ENCODE measurements at regions not wholly inside any gene's neighbourhood (a gene's known extent, or its start where the extent isn't known, plus 50 kb on each side); places are given as distances from the start of the nearest gene placed in this dataset.

DNA sequence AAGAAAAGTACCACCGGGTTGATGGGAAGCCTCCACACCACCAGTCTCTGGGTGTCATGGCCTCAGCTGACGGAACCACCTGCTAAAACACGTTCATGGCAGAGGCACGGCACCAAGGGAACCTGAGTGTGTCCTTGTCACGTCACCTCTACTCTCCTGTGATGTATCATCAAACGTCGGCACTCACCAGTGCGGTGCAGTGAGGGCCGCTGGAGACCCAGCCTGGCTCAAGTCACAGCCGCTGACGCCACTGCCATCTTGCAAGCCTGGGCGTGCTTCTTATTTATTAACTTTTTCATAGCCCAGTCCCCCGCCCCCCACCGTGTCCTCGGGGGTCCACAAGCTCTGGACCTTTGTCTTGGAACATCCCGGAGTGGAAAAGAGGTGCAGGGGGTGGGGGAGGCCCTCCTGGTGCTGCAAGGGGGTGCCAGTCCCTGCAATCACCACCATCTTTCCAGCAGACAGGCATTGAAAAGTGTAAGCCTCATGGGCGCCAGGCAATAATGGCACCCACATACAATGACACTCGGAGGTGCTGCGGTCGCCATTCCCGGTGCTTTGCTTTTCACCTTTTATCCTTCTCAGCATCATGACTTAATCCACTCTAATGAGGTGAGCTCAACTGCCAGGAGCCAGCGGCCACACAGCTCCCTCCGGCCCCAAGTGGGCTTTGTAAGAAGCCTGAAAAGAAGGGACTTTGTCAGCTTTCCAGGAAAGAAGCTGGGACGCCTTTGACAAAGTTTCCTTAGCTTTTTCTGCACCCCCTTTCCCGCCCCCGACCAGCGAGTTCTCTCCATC lies 202.3 kb upstream of the IRX1 start:
- no peak for DNase-seq

DNA sequence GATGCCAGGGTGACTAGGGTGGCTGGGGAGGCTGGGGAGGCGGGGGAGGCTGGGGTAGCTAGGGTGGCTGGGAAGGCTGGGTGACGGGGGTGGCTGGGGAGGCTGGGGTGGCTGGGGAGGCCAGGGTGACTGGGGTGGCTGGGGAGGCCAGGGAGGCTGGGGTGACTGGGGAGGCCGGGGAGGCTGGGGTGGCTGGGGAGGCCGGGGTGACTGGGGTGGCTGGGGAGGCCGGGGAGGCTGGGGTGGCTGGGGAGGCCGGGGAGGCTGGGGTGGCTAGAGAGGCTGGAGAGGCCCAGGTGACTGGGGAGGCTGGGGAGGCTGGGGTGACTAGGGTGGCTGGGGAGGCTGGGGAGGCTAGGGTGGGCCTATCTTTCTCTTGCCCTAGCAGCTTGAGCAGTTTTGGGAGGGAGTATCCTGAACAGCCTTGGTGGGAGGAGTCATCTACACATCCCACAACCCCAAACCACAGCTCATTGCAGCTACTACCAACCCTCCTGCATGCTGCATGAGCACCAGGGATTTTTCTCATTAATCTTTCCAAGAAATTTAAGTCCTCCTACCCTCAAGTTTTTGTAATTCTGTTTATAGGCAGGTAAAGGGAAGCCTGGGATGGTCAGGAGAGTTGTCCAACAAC lies 203.2 kb upstream of the IRX1 start:
- no peak for DNase-seq

DNA sequence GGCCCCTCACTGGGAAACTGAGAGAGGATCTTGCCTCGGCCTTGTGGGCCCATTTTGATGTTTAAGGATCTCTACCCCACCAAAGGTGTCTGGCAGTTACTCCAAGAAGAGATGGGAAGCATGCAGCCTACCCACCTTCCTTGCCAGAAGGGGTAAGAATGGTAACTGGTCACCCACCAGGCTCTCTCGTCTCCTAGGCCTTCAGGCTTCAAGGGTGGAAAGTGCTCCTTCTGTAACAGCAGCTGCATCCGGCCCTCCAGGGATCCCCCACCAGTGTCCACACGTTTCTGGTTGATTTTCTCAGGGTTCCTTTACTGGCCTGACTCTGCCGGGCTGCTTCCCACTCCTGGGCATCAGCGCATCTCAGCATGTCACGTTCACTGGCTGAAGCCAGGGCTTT lies 204.4 kb upstream of the IRX1 start:
- no peak for DNase-seq

DNA sequence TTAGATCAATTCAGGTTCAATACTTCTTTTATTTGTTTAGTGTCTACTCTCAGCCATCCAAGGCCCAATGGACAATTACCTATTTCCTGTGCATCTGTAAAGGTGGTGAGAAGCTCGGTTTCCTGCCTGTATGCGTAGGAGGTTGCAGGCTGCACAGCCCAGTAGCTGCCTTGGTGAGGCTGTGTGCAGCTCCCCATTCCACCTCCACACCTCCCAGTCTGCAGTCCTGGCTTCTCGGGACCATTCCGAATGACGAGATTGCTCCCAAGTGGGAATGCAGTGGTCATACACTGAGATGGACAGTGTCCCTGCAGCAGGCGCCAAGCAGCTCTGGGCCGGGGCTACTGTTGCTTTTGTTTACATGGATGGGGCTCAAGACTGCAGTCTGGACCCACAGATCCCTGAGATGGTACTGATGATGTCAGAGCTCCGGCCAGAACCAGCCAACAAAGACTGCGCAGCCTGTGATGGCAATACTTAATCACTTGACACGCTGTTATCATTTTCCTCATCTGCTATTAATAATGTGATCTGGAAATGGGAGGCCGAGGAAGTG lies 206.1 kb upstream of the IRX1 start:
- DNase-seq, result no peak

DNA sequence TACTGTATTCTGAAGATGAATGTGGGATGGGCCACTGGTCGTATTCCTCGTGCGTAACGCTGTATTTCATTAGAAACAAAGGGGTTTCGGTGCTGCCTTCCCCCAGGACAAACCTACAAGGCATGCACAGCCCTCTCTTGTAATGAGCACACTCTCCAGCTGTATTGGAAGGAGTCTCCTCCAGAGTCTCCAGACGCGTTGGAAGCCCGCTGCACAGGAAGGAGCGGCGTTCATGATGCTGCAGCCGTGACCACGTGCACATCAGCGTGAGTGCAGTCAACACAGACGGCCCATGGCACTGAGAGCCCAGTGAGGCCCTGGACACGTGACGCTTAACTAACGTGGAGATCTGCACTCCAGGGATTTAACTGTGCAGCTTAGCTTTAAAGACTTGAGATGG lies 209.0 kb upstream of the IRX1 start:
- DNase-seq, result no peak

DNA sequence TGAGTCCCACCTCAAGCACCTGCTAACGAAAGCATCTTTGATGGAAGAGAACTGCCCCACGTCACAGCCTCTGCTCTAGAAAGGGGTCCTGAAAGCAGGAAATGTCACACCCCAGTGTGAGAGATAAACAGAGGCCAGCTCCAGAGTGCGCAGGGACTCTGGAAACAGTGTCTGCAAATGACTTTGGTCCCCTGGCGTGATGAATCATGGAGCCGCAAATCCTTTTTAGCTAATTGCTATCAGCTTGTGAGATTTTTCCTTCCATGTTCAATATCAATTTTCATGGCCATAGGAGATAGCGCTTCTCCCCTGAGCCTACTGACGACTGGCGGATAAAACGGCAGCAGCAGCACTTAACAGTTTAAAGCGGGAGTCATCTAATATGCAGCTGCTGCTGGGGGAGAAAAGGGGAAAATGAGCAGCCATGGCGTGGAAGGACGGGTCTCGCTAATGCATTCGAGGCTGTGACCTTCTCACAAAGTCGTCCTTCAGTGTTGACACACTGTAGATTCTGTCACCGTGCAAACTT lies 209.6 kb upstream of the IRX1 start:
- DNase-seq, result no peak

DNA sequence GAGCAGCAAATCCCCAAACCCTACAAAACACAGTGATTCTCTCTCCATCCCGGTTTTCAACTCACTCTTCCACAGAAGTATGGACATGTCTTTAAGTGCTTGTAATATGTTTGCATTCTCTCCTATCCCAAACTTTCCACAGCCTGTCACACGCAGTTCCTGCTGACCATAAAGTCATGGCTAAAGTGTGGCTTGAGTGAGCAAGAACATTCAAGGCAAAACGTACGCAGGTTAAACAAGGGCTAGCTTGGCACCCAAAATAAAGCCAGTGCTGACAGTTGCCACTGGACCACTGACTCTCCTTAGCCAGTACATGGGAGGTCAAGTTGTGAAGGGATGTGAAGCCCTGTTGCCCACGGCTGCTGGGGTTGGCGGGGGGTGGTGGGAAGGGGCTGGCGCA lies 211.1 kb upstream of the IRX1 start:
- no peak for DNase-seq

DNA sequence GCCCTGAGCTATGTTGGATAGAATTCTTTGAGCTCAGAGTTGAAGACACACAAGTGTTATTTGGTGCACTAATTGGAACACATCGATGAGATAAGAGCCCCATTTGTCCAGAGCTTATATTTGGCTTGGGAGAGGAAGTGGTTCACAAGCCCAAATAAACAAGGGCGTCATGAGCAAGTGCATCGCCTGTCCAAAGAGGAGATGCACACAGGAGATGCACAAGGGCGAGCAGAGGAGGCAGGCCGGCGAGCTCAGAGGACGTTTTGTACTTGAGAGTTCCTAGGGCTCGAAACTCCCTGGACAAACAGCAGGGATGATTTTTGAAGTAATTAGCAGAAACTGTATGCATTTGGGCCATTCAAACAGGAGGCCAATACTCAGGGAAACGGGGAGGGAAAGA lies 212.8 kb upstream of the IRX1 start:
- no peak for DNase-seq

DNA sequence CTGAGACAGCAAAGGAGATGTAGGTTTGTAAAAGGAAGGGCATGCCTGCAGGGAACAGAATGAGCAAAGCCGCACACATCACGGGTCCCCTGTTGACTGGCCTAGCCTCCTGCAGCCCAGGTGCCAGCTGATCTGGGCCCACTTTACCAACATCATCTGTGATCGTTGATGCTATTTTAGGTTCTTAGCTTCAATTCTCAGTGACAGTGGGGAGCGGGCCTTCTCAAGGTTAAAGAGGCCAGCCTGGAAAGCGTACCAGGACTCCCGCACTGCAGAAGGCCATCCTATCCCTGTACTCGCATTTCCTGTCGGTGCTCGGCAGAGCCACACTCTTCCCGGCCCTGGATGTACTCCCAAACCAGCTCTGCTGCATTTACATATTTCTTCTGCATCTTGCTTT lies 213.5 kb upstream of the IRX1 start:
- DNase-seq, result no peak

DNA sequence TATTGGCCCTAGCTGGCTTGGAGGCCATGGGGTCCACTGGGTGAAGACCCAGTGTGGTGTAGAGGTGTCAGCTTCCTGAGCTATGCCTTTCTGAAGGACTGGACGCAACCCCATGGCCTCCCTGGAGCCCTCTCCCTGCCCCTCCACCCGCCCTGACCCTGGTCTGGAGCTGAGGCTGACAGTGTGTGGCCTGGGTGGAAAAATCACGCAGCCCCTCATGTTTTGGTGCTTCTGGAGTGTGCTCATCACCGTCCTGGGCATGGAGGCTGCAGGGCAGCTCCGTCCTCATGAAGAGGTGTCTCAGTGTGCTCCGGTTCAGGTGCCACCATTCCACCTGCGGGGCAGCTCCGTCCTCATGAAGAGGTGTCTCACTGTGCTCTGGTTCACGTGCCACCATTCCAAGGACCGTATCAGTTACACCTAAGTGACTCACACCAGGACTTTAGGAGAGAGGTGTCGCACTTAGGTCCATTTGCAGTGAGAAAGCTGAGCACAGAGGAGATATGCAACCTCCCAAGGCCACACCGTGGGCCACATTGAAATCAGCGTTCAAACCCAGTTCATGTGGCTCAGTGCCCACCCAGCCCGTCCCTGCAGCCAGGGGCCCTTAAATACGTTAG lies 214.3 kb upstream of the IRX1 start:
- DNase-seq, result no peak

DNA sequence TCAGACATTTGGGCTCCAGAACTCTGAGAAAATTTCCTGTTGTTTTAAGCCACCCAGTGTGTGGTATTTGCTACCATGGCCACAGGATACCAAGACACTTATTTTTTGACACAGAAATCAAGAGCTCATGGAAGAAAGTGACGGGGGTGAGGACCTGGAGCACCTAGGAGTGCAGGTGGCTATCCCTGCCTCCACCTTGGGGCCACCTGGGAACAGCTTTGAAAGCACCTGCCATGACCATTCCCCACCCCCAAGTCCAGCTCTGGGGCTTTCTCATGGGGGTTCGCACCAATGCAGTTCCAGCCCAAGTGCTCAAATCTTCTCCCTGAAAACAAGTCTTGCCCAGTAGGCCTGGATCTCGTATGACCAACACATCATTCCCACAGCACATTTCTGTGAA lies 214.9 kb upstream of the IRX1 start:
- no peak for DNase-seq

DNA sequence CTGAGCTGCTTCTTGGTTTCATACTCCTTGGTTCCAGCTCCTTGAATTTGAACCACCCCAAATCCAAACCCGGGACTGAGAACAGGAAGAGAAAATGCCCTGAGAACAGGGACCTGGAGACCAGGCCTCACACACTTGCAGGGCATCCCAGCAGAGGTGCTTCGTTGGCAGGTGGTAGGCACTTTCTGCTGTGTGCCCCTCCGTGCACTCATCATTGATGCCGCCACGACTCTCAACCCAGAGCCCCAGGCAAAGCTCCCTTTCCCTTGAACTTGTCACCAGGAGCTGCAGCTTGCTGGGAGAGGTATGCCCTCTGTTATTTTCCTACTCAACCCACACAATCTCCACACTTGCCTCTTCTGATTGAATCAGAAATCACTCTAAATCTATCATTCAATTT lies 217.8 kb upstream of the IRX1 start:
- no peak for DNase-seq

DNA sequence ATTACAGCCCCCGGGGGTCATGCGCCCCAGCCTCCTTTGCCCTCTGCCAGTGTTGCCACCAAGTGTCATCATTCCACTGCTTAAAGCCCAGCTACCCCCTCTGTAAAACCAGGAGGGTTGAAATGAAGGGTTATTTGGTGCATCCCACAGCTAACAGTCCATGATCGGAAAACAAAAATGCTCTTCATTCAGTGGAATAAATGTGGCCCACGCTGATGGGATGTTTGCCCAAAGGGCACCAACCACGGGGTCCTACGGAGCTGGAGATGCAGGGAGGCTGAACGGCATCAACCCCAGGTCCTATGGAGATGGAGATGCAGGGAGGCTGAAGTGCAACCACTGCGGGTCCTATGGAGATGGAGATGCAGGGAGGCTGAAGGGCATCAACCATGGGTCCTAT lies 218.5 kb upstream of the IRX1 start:
- DNase-seq, result no peak

DNA sequence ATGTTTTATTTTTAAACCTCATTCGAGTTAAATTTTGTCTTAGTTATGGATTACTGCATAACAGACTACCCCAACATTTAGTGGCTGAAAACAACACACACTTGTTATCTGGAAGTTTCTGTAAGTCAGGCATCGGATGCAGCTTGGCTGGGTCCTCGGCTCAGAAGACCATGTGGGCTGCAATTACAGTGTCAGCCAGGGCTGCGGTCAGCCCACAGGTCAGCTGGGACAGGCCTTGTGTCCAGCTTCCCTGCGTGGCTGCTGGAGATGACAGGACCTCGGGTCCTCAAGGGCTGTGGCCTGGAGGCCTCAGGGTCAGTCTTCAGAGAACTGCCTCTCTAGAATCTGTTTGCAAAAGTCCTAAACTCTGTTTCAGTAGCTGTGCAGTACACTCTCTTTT lies 219.0 kb upstream of the IRX1 start:
- DNase-seq, result no peak

DNA sequence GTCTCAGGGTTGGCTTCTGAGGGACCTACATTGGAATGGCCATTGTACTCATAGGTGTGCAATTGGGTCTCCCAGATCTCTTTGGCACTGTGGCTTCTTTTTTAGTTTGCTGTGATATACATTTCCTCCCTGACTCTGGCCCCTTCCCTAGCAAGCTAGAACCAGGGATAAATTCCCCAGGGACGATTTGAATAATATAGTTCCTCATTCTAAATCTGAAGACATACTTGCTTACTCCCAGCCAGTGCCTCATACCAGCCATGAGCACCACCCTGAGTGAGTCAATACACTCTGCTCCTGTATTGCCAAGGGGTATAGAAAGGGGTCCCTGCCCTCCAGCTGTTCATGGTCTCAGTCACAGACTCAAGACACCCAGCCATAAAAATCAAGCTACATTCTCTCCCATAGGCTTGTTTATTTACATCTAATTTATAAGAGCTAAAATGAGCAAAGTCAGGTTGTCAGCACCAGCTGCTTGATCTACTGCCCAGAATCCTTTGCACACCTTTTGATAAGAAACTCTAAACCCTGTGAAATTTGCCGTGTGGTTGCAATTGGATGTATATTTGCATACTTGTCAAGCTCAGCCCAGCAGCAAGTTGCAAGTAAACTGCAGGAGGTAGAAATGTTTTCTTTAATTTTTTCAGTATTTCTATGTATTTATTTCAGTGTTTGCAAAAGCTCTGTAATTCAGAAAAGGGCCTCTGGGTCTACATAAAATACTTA lies 219.9 kb upstream of the IRX1 start:
- DNase-seq, result no peak

DNA sequence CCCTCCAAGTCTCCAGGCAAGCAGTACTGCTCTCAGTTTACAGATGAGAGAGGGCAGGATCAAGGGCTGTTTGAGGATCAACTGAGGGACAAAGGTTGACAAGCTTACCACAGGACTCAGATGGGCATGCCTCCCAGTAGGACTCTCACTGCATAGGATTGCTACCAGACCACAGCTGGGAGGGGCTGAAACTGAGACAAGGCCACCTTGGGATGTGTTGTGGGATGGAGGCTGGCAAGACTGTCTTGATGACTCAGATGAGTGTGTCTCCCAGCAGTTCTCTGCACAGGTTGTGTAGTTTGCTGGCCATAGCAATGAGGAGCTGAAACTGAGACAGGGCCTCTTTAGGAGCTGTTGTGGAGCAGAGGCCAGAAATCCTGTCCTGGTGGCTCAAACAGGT lies 222.2 kb upstream of the IRX1 start:
- DNase-seq, result no peak

DNA sequence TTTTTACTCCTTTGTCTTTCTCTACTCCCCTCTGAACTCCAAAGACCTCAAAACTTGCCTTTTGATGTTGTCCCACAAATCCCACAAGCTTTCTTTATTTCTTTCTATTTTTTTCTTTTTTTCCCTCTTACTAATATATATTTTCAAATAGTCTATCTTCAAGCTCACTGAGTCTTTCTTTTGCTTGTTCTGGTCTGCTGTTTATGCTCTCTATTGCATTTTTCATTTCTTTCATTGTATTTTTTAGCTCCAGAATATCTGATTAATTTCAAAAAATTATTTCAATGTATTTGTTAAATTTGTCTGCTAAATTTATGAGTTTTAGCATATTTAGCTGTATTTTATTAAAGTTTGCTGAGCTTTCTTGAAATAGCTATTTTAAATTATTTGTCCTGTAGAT lies 223.3 kb upstream of the IRX1 start:
- DNase-seq, result no peak

DNA sequence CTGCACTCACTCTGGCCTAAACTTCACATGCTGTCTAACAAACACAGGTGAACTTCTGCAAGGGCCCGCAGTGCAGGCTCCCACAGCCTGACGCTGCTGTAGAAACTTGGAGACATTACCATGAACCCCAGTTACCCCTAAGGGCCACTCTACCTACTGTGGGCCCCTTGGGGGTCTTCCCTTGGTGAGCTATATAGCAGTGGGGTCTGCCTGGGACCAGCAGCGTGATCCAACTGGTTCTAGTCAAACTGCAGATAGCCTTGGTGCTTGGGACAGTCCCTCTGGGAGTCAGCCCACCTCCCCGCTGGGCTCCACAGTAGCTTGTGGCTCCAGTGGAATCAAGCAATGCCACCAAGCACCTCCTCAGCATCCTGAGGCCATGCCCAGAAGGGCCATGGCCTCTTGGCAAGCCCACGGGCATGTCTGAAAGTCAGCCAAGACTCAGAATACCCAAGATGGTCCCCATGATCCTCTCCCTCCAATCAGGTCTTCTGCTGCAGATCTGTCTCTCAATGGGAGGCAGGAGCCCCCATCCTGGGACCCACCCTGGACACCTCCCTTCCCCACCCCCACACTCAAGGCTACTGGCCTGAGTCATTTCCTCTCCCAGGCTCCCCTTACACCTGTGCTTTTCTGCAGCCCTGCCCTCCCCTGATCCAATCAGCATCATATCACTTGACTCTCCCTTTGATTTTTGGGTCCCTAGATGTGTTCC lies 230.0 kb upstream of the IRX1 start:
- no peak for DNase-seq

DNA sequence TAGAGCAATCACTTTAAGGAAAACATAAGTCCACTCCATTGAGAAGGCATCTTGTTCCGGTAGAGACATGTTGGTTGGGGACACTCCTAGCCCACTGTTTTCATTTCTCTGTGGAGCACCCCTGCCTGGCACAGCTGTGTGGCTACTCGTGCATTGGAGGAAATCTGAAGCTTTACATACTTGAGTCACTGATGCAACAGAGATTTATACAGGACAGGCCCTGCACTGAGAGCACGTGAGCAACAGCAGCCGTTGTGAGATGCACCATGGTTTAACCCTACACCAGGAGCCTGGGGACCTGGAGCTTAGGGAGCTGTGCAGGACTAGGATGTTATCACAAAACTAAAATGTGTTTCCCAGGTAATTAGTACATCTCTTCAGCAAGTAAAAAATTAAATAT lies 230.7 kb upstream of the IRX1 start:
- no peak for DNase-seq

DNA sequence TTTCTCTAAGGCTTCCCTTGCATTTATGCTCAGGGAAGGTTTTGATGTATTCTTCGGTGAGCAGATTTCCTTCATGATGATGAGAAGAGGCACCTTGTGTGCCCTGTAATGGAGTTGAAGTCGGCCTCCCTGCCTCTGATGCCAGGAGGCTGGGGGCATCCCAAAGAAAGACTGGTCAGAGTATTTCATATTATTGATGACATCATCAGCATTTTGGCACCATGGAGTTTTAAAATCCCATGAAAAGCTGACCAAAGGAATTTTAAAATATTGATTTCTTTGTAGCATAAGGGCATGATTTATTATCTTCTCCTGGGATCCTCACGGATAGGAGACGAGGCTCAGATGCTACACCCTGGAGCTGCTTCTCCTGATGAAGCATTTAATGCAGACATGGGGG lies 231.2 kb upstream of the IRX1 start:
- no peak for DNase-seq

DNA sequence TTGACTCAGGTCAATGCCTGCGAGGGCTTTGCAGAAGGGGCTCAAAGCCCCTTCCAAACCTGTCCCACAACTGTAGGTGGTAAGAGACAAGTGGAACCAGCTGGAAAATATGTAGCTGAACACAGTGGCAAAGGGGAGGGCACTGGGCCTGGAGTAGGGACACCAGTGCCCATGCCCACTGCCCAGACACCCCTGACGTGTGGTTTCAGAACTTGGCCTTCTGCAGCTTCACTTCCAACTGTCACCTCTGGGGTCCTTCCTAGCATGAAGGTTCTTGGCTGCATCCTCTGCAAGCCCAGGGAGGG lies 233.1 kb upstream of the IRX1 start:
- DNase-seq, result no peak

DNA sequence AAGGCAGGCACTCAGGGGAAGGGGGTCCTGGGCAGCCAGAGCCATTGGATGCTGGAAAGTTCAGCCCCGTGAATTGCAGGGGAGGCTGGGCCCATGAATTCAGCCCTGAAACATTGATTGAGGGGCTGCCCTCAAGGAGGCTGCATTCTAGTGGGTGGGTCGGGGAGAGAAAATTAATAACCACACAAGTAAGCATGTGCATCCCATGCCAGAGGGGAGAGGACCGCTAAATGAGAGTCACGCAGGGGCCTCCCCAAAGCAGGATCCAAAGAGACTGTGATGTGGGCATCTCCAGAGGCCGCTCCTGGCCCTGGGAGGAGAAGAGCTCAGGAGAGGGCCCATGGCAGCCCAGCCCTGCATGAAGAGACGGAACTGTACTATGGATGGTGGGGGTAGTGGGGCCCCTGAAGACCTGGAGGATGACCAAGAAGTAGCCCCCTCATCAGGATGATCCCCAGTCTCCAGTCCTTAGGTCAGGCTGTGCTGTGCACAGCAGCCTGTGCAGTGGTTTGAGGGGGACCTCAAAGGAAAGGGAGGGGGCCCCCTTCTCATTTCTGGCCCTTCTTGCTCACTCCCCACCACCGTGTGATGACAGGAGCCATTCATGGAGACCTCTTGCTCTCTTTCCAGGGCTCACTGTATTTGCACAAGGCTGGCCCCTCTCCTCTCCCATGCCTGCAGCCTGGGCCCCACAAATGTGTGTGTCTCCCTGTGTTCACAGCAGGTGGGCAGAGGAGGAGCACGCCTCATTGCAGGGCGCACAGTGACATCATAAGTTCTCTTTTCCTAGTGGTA lies 233.6 kb upstream of the IRX1 start:
- DNase-seq, result no peak
